PC-3 (cell line): ENCODE measurements at regions not wholly inside any gene's neighbourhood (a gene's known extent, or its start where the extent isn't known, plus 50 kb on each side); places are given as distances from the start of the nearest gene placed in this dataset.

Source experiments
- ATAC-seq: fragments of 200-7000 bp; cut with Tn5 transposase; 2 replicates; pipeline ENCODE4 v1.9.1; 2020; ENCODE audit warnings: mild to moderate bottlenecking, moderate library complexity
- BruUV-seq: library from RNA; stranded (reverse); fragments of 400-500 nt; replicated peaks from 2 replicates; lab custom pipeline; 2021; lab: Mats Ljungman, UMichigan
- CTCF ChIA-PET: fragments of 300-600 bp; sonication (Branson Sonifier 250); formaldehyde crosslinking; loops from one replicate; lab custom pipeline; 2022; ENCODE audit warnings: antibody characterized with exemption; lab: Charles Lee
- POLR2A ChIA-PET: fragments of 300-600 bp; sonication (Branson Sonifier 250); formaldehyde crosslinking; loops from one replicate; lab custom pipeline; 2022; ENCODE audit warnings: antibody characterized with exemption; ENCODE audit not compliant: unreplicated experiment; lab: Charles Lee
- DNase-seq: peaks from one replicate; pipeline ENCODE4 v3.0.0-alpha.2; 2015
- H2AFZ ChIP-seq: fragments of 300-600 bp; sonication (generic); 2 replicates; pipeline ENCODE4 v1.6.0; 2016; ENCODE audit warnings: antibody characterized with exemption, low read length
- H3F3A ChIP-seq: fragments of 300-600 bp; sonication (generic); one replicate; pipeline ENCODE4 v1.6.0; 2017; ENCODE audit warnings: antibody characterized with exemption, low read length, control low read depth, mild to moderate bottlenecking; ENCODE audit not compliant: unreplicated experiment
- H3K27ac ChIP-seq: fragments of 300-600 bp; sonication (generic); 2 replicates; pipeline ENCODE4 v1.5.1; 2016; ENCODE audit warnings: mild to moderate bottlenecking, low read length
- H3K27me3 ChIP-seq: fragments of 300-600 bp; sonication (generic); 2 replicates; pipeline ENCODE4 v1.6.1; 2016; ENCODE audit warnings: low read length, mixed read lengths
- H3K36me3 ChIP-seq: fragments of 300-600 bp; sonication (generic); 2 replicates; pipeline ENCODE4 v1.6.1; 2016; ENCODE audit warnings: low read depth, mixed run types, low read length, mixed read lengths
- H3K4me1 ChIP-seq: fragments of 300-600 bp; sonication (generic); 2 replicates; pipeline ENCODE4 v1.5.1; 2016; ENCODE audit warnings: low read length; ENCODE audit not compliant: insufficient read depth
- H3K4me2 ChIP-seq: fragments of 300-600 bp; sonication (generic); 2 replicates; pipeline ENCODE4 v1.6.0; 2016; ENCODE audit warnings: low read length
- H3K4me3 ChIP-seq: fragments of 300-600 bp; sonication (generic); 2 replicates; pipeline ENCODE4 v1.5.1; 2016; ENCODE audit warnings: mild to moderate bottlenecking, low read length, mixed read lengths
- H3K79me2 ChIP-seq: fragments of 300-600 bp; sonication (generic); 2 replicates; pipeline ENCODE4 v1.6.1; 2017; ENCODE audit warnings: low read length, mixed read lengths
- H3K9ac ChIP-seq: fragments of 300-600 bp; sonication (generic); 2 replicates; pipeline ENCODE4 v1.6.0; 2016; ENCODE audit warnings: mild to moderate bottlenecking, low read length
- H3K9me2 ChIP-seq: fragments of 300-600 bp; sonication (generic); replicated peaks from 2 replicates; pipeline ENCODE4 v1.6.1; 2016; ENCODE audit warnings: mixed run types, low read length, mixed read lengths
- H3K9me3 ChIP-seq: fragments of 300-600 bp; sonication (generic); 2 replicates; pipeline ENCODE4 v1.6.1; 2016; ENCODE audit warnings: low read length, mixed read lengths
- H4K20me1 ChIP-seq: fragments of 300-600 bp; sonication (generic); 2 replicates; pipeline ENCODE4 v1.6.1; 2016; ENCODE audit warnings: low read length, mixed read lengths
- CTCF ChIP-seq: fragments of 300-600 bp; sonication (generic); conservative IDR thresholded peaks from 2 replicates; pipeline ENCODE4 v1.5.1; 2017; ENCODE audit warnings: antibody characterized with exemption, low read depth, mild to moderate bottlenecking, low read length
- EZH2 ChIP-seq: fragments of 300-600 bp; sonication (generic); IDR thresholded peaks from one replicate; pipeline ENCODE4 v1.6.1; 2017; ENCODE audit warnings: antibody characterized with exemption, mild to moderate bottlenecking, low read length; ENCODE audit not compliant: unreplicated experiment
- EZH2phosphoT487 ChIP-seq: fragments of 300-600 bp; sonication (generic); IDR thresholded peaks from 2 replicates; pipeline ENCODE4 v1.6.1; 2018; ENCODE audit warnings: mild to moderate bottlenecking, antibody characterized with exemption, low read length, borderline replicate concordance
- intact Hi-C: fragments of 100-400 bp; cut with micrococcal nuclease; formaldehyde crosslinking; loops from 2 replicates; pipeline ENCODE4 v1.9.0; 2023

GRCh38 chr5:167243463-167243862 lies 1048.0 kb upstream of the WWC1 start:
- H4K20me1 ChIP-seq, result no peaks in the 10 kb centered on the region
- no peaks in the 10 kb centered on the region for H3K27me3 ChIP-seq
- H3K4me3 ChIP-seq, result no peak overlapping the region
- POLR2A ChIA-PET, result no interaction called here
- H3K9me2 ChIP-seq, result no peaks in the 10 kb centered on the region
- H3K4me1 ChIP-seq, result no peaks in the 10 kb centered on the region
- H3K4me2 ChIP-seq, result no peak overlapping the region
- no peak for ATAC-seq
- CTCF ChIA-PET, result no interaction called here
- no peak for TF ChIP-seq CTCF
- TF ChIP-seq EZH2phosphoT487, result no peak
- no peak for TF ChIP-seq EZH2
- H3K36me3 ChIP-seq, result no peaks in the 10 kb centered on the region
- H3K27ac ChIP-seq, result no peak overlapping the region
- no peak overlapping the region for H3K9ac ChIP-seq
- H2AFZ ChIP-seq, result no peak overlapping the region
- no peak for DNase-seq
- no peaks in the 10 kb centered on the region for H3F3A ChIP-seq
- BruUV-seq, result no TSS peak
- no peaks in the 10 kb centered on the region for H3K9me3 ChIP-seq
- intact Hi-C loops, result no loop called here
- H3K79me2 ChIP-seq, result no peaks in the 10 kb centered on the region

- Histone ChIP-seq H3K27ac (no peak overlapping the region), H2AFZ (no peak overlapping the region), H3K4me2 (no peak overlapping the region), H3K9me3 (no peaks in the 10 kb centered on the region), H4K20me1 (no peaks in the 10 kb centered on the region), H3K9me2 (no peaks in the 10 kb centered on the region), H3K4me3 (no peak overlapping the region), H3K27me3 (no peaks in the 10 kb centered on the region), H3F3A (no peaks in the 10 kb centered on the region), H3K36me3 (no peaks in the 10 kb centered on the region), H3K4me1 (no peaks in the 10 kb centered on the region), H3K79me2 (no peaks in the 10 kb centered on the region), H3K9ac (no peak overlapping the region)
- ChIA-PET POLR2A (no interaction called here), CTCF (no interaction called here)
- intact Hi-C loops, result no loop called here
- DNase-seq (no peak), ATAC-seq (no peak)
- TF ChIP-seq CTCF, result peak; percentile 15; the same call in 1 of the 2 replicates
- TF ChIP-seq EZH2phosphoT487, result no peak
- no TSS peak for BruUV-seq
Observed at GRCh38 chr5:167244583-167244982, 1046.9 kb upstream of the WWC1 start.

GRCh38 chr5:167245868-167246267 lies 1045.6 kb upstream of the WWC1 start:
- no peak overlapping the region for H3K9ac ChIP-seq
- POLR2A ChIA-PET, result no interaction called here
- CTCF ChIA-PET, result no interaction called here
- no peaks in the 10 kb centered on the region for H3K36me3 ChIP-seq
- TF ChIP-seq EZH2phosphoT487 (no peak), CTCF (no peak), EZH2 (no peak)
- H3K4me1 ChIP-seq, result no peaks in the 10 kb centered on the region
- ATAC-seq (no peak), DNase-seq (no peak)
- H3K27ac ChIP-seq, result no peak overlapping the region
- no peaks in the 10 kb centered on the region for H3K79me2 ChIP-seq
- H3K9me3 ChIP-seq, result no peaks in the 10 kb centered on the region
- no peaks in the 10 kb centered on the region for H3K9me2 ChIP-seq
- no peaks in the 10 kb centered on the region for H3K27me3 ChIP-seq
- no peak overlapping the region for H3K4me3 ChIP-seq
- intact Hi-C loops, result no loop called here
- H2AFZ ChIP-seq, result no peak overlapping the region
- H3K4me2 ChIP-seq, result no peak overlapping the region
- H3F3A ChIP-seq, result no peaks in the 10 kb centered on the region
- no TSS peak for BruUV-seq
- no peaks in the 10 kb centered on the region for H4K20me1 ChIP-seq
